Left ventricle myocardium inferior (tissue), 1 donor: ENCODE measurements at regions not wholly inside any gene's neighbourhood (a gene's known extent, or its start where the extent isn't known, plus 50 kb on each side); places are given as distances from the start of the nearest gene placed in this dataset.

Experiments
- DNase-seq: peaks from one replicate; pipeline ENCODE4 v3.0.0-alpha.2; 2020
- H3K27ac ChIP-seq: fragments of 200-600 bp; replicated peaks from 2 replicates; pipeline ENCODE4 v1.8.0; 2021
- H3K27me3 ChIP-seq: fragments of 200-600 bp; 2 replicates; pipeline ENCODE4 v1.8.0; 2021; ENCODE audit warnings: low read depth
- H3K36me3 ChIP-seq: fragments of 200-600 bp; 2 replicates; pipeline ENCODE4 v1.8.0; 2021
- H3K4me1 ChIP-seq: fragments of 200-600 bp; 2 replicates; pipeline ENCODE4 v1.8.0; 2021
- H3K4me3 ChIP-seq: fragments of 200-600 bp; 2 replicates; pipeline ENCODE4 v1.8.0; 2021; ENCODE audit warnings: mild to moderate bottlenecking, moderate library complexity
- H3K9me3 ChIP-seq: fragments of 200-600 bp; replicated peaks from 2 replicates; pipeline ENCODE4 v1.8.0; 2021
- intact Hi-C: fragments of 100-400 bp; cut with micrococcal nuclease; formaldehyde crosslinking; loops from one replicate; pipeline ENCODE4 v1.11.0; 2022
- TF ChIP-seq, protein P1 (sequence below): fragments of 200-600 bp; IDR thresholded peaks from 2 replicates; pipeline ENCODE4 v1.8.0; 2021; ENCODE audit warnings: antibody characterized with exemption, mild to moderate bottlenecking, borderline replicate concordance
- donor health status: DM: no; HTN: yes; CAD: no; lungs with severe emphysema.

DNA sequence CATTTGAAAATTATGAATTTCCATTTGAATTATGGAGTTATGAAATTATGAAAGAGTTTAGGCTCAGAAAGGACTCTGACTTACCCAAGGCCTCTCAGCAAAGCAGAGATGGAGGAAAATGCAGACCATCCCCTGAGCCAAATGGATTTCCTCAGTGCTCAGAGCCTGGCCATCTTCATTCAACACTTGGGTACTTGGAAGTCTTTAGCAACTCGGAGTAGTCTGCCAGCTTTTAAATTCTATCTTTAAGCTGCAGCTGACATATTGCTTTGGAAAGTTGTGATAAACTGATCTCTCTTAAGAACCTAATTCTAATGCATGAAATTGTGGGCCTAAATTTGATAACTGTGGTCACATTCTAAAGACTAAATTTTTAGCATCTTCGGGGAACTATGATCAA is 315.4 kb downstream of the SAMD5 start:
- intact Hi-C loops: no loop called here

DNA sequence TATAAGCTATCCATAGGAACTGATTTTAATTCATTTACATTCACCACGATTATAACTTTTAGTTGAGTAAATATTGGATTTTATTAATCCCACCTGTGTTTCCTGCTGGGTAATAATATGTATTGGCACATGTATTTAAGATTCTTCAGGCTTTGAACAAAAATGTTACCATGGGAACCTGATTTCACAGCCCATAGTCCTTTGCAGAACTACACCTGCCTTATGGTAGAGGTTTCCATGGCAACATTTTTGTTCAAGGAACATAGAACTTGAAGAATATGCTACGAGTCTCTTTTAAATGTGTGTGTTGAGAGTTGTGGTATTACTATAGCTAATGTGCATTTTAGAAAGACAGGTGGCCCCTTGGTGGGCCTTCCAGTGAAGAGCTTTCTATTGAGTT is 317.4 kb downstream of the SAMD5 start:
- no peaks in the 10 kb centered on the region for H3K4me1 ChIP-seq
- H3K27me3 ChIP-seq: no peaks in the 10 kb centered on the region
- H3K27ac ChIP-seq: no peak overlapping the region
- no peaks in the 10 kb centered on the region for H3K36me3 ChIP-seq
- H3K9me3 ChIP-seq: no peaks in the 10 kb centered on the region
- TF ChIP-seq, protein P1, sequence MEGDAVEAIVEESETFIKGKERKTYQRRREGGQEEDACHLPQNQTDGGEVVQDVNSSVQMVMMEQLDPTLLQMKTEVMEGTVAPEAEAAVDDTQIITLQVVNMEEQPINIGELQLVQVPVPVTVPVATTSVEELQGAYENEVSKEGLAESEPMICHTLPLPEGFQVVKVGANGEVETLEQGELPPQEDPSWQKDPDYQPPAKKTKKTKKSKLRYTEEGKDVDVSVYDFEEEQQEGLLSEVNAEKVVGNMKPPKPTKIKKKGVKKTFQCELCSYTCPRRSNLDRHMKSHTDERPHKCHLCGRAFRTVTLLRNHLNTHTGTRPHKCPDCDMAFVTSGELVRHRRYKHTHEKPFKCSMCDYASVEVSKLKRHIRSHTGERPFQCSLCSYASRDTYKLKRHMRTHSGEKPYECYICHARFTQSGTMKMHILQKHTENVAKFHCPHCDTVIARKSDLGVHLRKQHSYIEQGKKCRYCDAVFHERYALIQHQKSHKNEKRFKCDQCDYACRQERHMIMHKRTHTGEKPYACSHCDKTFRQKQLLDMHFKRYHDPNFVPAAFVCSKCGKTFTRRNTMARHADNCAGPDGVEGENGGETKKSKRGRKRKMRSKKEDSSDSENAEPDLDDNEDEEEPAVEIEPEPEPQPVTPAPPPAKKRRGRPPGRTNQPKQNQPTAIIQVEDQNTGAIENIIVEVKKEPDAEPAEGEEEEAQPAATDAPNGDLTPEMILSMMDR: no peak
- DNase-seq: no peak
- intact Hi-C loops: no loop called here
- H3K4me3 ChIP-seq: no peak overlapping the region

More for the DNA sequence above, 315.4 kb downstream of the SAMD5 start:
- no peaks in the 10 kb centered on the region for H3K9me3 ChIP-seq
- no peaks in the 10 kb centered on the region for H3K4me1 ChIP-seq
- no peaks in the 10 kb centered on the region for H3K36me3 ChIP-seq
- H3K27ac ChIP-seq: no peak overlapping the region
- H3K4me3 ChIP-seq: no peak overlapping the region
- no peak for DNase-seq
- H3K27me3 ChIP-seq: no peaks in the 10 kb centered on the region
- TF ChIP-seq, protein P1: no peak

DNA sequence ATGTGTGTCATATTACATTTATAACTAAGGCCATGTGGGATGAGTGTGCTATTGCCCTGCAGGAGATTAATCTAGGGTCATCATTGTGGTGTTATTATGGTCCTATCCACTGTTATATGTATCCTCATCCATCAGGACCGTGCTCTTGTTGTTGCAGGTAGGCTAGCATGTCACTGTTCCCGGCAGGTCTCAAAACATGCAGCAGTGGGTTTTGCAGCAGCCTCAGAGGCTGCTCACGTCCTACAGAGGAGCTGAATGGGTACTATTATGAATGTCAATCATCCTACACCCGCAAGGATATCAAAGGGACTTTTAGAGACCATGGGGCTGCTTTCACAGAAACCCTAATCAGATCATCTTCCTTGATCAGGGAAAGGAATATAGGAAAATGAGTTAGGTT is 318.2 kb downstream of the SAMD5 start:
- intact Hi-C loops: no loop called here
- Histone ChIP-seq H3K9me3 (no peaks in the 10 kb centered on the region), H3K4me3 (no peak overlapping the region), H3K27ac (no peak overlapping the region), H3K27me3 (no peaks in the 10 kb centered on the region), H3K4me1 (no peaks in the 10 kb centered on the region), H3K36me3 (no peaks in the 10 kb centered on the region)
- TF ChIP-seq, protein P1: no peak
- no peak for DNase-seq

DNA sequence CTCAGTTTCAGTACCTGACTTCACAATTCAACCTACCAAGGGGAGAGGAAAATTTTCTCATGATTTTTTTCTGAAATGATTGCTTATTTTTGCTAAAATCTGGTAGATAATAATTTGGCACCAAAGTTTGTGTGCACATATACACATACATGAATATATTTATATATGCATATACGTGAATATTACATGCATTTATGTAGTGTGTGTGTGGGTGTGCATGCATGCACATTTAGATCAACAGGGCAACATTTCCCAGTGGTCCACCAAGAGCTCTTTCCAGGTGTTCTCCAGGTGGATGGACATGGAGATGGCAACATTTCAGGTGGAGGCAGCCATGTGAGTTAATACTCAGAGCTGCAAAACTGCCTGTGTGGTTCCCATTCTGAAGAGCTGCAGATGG is 320.9 kb downstream of the SAMD5 start:
- Histone ChIP-seq H3K4me3 (no peak overlapping the region), H3K36me3 (no peaks in the 10 kb centered on the region), H3K27ac (no peak overlapping the region), H3K9me3 (no peaks in the 10 kb centered on the region), H3K27me3 (no peaks in the 10 kb centered on the region), H3K4me1 (no peaks in the 10 kb centered on the region)
- TF ChIP-seq, protein P1: no peak
- intact Hi-C loops: no loop called here
- DNase-seq: no peak

DNA sequence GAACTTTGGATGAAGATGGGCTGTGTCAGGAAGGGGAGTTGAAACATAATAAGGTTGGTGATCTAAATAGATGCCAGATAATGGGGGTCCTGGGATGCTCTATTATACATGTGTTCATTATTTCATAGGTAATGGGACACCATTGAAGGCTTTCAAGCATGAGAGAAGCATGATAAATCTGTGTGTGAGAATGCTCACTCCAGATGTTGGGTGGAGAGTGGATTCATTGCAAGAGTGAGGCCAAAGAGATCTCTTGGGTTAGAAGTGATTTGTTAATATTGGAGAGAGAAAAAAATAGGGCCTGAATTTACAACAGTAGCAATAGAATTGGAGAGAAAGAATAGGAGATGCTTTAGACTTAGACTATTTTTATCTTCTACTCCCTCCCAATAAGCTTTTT is 321.3 kb downstream of the SAMD5 start:
- Histone ChIP-seq H3K4me3 (no peak overlapping the region), H3K9me3 (no peaks in the 10 kb centered on the region), H3K4me1 (no peaks in the 10 kb centered on the region), H3K27me3 (no peaks in the 10 kb centered on the region), H3K27ac (no peak overlapping the region), H3K36me3 (no peaks in the 10 kb centered on the region)
- no peak for DNase-seq
- TF ChIP-seq, protein P1: no peak
- intact Hi-C loops: no loop called here

DNA sequence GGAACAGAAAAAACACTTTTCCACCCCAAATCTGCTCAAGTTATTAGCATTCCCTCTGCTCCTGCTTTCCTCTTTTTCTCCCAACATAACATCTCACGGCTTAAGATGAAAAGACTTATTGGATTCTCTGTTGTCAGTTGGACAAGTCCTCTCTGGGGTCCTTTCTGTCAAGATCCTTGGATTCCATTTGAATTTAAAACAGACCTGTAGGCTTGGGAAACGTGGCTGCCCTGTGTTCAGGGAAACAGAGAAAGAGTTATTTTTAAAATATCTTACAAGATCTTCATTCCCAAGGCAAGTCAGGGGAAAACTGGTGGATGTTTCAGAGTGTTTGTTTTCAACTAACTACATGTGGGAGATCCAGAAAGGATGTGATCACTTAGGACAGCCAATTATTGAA is 322.9 kb downstream of the SAMD5 start:
- DNase-seq: no peak
- TF ChIP-seq, protein P1: no peak
- Histone ChIP-seq H3K9me3 (no peaks in the 10 kb centered on the region), H3K27ac (no peak overlapping the region), H3K4me1 (no peaks in the 10 kb centered on the region), H3K36me3 (no peaks in the 10 kb centered on the region), H3K4me3 (no peak overlapping the region), H3K27me3 (no peaks in the 10 kb centered on the region)
- intact Hi-C loops: no loop called here
